ENCODE measurements at regions not wholly inside any gene's neighbourhood (a gene's known extent, or its start where the extent isn't known, plus 50 kb on each side); places are given as distances from the start of the nearest gene placed in this dataset.
A peak's percentile ranks its signal among the peaks of the same experiment; 100 is the strongest.

DNA sequence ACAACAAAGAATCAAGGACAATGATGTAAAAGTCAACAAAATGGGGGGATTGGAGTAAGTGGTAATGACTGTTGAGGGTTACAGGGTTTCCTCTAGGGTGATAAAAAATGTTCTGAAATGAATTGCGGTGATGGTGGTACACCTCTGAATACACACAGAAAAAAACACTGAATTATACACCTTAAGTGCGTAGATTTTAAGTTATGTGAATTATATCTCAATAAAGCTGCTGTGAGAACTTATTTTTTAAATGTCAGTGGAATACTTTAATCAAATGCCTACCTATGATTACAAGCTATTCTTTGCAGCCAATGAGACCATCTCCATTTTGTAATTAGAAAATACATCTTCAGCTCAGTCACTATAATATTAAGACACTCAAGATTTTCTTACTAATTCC lies 53.5 kb downstream of the ZNF608 start:
- no peak for DNase-seq (ENCODE audit: low spot score)

GRCh38 chr5:124692324-124692723 lies 54.1 kb downstream of the ZNF608 start:
- no peak for DNase-seq (ENCODE audit: low spot score)

GRCh38 chr5:124689653-124690052 lies 56.8 kb downstream of the ZNF608 start:
- DNase-seq (ENCODE audit: low spot score) = no peak

DNA sequence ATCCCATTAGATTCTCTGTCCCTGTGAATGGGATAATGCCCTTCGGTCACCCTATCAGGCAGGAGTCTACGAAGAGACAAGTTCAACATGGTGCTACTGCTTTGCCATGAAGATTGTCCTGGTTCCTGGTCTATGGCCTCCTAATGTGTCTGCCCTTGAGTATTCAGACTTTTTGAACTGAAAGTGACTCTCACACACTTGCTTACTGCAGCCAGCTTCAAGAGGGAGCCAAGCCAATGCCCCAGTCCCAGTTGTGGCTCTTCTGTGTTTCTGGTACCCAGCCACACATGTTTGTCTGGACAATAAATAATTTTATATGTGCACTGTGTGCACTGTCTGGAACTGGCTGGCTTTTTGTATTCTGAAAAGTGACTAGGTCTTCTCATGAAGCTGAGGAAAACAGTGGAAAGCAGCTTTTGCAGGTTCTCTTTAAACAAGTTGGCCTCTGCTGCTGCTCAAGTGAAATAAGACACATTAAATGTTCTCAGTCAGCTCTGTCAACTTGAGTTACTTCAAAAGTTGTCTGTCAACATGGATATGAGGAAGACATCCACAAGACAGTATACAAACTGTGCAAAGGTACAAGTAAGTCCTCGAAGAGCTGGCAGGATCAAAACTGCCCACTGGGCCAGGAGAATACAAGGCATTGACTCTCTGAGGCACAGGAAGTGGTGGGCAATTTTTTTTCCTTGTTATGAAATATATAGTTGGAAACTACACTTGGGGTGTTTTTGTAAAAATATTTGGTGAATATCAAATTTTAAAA lies 60.0 kb downstream of the ZNF608 start:
- DNase-seq (ENCODE audit: low spot score) = no peak

DNA sequence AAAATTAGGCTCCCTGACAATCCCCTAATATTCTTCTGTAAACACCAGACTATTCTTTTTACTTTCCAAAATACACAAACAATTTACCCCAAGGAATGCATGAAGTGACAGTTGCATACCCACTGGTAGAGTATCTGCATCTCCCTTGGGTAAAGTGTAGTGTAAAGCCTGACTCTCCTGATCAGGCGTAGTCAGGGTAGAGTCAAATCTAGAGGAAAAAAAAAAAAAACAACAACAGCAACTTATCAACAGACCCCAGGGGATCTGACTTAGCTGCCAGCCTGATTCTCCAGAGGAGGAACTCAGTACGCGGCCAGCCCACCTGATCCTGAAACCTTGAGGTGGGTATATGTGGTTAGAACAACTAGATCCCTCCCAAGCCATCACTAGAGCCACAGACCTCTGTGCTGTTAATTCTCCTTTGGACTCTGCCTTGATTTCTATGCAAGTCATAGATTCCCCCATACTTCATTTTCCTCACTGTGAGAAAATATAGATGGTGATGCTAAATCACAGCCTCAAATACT lies 61.0 kb downstream of the ZNF608 start:
- no peak for DNase-seq (ENCODE audit: low spot score)

- DNase-seq (ENCODE audit: low spot score) = no peak
Observed at GRCh38 chr5:124683917-124684555, 62.4 kb downstream of the ZNF608 start.

DNA sequence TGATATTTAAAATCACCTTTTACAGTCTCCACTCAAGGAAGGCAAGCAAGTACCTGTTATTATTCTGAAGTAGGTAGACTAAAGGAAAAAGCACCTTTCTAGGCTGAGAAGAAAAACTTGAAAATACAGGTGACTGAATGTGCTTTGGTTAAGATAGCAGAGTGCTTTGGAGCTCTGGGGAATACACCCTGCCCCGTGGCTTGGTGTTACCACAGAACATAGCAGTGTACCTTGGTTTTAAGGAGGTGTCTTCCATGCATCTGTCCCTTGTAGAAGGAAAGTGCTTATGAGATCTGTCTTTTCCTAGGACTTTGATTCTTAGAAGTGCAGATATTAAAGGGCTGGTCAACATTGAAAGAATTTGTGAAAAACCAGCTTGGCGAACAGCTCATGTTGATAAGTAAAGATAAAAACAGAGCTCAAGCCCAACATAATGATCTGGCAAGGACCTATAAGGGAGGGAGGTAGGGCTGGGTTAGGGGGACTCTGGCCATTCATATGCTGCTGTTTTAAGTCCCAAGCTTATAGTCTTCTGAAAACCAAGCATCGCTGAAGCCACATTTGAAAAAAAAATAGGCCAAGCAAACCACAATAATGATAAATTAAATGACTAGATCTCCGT lies 66.8 kb downstream of the ZNF608 start:
- DNase-seq (ENCODE audit: low spot score) = no peak

DNA sequence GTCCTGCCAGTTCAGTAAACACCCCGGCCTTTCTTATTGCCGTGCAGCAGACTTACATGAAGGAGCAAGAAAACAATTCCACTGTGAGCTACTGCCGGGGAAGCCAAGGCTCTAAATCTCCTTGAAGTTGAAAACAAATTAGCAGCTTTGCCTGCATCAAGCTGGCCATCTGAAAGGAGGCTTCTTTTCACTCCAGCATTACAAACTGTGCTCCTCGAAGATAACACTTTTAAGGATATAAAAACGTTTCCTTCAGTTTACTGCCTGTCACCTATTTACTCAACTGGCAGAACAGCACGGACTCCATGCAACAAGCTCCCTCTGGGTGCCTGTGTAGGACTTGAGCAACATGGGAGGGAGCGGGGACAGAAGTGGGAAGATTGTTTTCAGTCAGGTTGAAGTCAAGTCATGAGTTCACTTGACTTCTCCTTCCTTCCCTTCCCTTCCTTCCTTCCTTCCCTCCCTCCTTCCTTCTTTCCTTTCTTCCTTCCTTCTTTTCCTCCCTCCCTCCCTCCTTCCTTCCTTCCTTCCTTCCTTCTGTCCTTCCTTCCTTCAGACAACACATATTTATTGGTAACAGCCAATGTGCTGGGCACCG lies 67.4 kb downstream of the ZNF608 start:
- no peak for DNase-seq (ENCODE audit: low spot score)

DNA sequence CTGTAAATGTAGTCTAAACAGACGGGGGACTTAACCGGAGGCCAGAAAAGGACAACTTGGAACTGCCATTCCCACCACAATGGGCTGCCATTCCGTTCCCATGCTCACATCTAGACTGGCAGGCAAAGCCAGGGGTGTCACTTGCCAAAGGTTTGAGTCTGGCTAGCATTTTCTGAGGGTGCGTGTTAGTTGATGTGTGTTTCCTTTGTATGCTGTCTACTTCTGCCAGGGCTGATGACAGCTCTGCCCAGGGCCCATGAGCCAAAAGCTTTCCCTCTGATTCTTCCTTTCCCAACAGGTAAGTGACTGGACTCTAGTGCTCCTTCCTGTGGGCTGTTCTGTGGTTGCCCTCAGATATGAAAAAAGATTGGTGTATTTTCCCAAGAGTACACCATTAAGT lies 68.0 kb downstream of the ZNF608 start:
- no peak for DNase-seq (ENCODE audit: low spot score)

DNA sequence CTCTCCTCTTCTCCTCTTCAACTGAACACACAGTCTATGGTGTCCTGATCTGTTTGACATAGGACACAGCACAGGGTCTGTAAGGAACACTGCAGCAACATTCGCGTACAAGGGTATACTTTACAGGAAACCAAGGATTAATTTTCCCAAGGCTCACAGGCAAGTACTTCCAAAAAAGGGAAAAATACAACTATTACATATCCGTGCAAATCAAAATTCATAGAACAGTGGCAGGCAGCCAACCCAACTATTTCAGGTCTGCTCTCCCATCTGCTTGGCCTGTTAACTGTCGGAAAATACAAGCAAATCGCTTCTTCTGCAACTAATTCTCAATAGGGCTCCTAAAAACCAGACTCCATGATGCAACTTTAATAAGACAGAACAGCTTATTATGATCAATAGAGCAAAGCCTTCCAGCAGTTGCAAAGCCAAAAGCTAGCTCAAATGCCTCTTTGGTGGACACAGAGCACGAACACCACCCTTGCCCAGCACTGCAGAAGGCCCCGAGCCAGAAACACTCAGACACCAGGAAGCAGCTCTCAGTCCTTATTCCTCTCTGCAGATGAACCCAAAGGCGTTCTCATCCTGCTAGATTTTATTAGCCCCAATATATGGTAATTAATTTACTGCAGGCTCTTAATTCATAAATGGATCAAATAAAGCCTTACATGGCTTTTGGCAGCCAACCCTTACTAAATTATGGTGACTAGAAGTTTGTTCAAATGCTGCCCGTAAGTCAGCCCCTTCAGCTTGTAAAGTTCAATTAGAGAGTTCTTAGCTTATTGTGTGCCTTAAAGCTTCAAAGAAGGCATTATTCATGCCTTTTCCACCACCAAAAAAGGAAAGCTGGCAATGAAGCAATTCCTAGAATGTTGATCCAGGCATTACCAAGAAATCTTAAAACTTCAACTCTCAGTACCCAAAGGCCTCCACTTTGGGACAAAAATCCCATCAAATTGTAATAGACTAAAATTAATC lies 68.8 kb downstream of the ZNF608 start:
- no peak for DNase-seq (ENCODE audit: low spot score)

DNA sequence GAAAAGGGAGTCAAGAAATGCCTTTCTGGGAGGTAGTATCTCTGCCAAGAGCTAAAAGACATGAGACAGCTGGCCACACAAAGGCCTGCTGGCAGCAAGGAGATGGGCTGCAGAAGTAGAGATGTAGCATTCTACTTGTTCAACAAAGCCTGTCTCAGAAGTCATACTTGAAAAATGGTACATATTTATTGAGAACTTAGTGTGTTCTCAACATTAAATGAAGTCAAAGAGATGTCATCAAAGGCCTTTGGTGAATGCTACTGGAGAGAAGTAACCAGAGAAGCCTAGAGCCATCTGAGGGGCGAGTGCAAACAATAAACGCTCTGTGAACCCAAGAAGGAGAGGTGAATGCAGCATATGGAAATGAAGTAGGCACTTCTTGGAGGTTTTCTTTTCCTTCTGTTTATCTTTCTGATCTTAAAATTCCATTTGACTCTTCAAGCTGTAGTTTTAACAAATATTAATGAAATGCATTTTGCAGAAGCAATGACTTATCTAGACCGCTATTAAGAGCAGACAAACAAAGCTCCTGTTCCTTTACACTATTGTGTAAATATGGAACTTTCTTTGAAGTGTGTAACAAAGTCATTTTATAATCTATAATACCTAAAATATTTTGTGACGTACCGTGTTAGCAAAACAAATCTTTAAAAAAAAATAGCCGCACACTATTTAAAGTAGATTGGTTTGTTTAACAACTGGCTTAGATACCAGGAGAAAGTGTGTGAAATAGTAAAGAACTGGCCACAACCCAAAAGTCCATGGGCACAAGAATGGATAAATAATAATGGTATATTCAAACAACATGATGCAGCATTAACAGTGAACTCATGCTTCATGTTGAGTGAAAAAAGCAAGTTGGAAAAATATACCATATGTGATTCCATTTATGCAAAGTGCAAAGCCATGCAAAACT lies 70.2 kb downstream of the ZNF608 start:
- peak; percentile 58 for DNase-seq (ENCODE audit: low spot score)

GRCh38 chr5:124671193-124671592 lies 75.2 kb downstream of the ZNF608 start:
- no peak for DNase-seq (ENCODE audit: low spot score)

DNA sequence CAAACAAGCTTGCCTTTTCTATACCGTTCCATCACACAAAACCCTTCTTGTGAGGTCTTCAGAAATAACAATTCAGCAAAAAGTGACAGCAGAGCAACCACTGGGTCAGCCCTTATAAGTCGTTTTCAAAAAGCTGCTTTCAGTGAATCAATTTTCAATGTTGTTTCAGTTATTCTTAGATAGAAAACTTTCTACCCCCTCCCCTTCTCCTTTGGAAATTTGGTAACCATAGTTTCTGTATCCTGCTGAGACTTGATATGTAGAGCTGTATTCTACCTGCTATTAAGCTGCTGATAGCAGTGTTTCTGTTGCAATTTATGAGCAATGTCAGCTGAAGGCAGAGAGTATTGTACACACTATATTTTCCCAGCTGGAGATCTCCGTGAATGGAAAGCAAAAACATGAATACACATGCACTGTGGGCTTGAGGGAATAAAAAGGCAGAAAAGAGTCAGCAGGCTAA lies 75.7 kb downstream of the ZNF608 start:
- DNase-seq (ENCODE audit: low spot score) = no peak

DNA sequence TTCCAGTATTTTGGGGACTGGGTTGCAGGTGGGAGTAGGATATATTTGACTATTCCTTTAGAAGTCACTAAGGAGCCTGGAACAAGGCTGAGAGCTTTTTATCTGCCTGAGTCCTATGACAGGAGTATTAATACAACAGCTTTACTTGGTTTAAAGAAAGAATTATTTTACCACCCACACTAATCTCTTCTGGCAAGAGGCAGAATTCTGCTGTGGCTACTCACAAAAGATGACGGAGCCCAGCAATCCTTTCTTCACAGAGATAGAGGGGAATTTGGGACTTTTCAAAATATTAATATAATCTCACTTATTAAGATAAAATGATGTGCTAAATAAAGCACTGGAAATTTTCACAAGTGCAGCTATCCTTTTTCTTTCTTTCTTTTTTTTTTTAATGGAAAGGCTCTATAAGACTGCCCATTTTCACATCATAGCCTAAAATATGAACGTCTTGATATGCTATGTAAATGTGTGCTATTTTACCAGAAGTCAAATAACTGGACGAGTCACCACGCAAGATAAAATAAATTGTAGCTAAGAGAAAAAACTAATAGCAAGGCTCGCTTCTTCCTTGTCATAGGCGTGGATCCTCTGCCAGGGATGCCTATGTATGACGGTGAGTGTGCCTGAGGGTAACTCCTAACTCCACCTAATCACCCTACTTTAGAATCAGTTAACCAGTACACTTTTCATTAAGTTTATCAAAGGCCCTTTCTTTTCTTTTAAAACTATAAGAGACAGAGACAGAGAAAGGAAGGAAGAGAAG lies 76.3 kb downstream of the ZNF608 start:
- no peak for DNase-seq (ENCODE audit: low spot score)

DNA sequence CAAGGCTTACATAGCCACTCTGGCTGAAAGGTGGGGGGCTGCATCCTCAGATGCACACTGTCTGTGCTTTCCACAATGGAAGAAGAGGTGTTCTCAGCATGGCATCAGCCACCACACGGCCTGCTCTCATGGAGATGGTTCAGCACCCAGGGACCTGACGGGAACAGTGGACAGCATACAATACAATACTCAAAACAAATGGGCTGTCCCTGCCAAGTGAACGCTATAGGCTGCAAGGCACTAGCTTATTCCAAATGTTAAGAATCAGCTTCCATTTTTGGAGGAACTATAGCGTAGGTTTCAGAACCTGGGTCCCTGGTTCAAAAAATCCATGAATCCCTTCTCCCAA lies 77.2 kb downstream of the ZNF608 start:
- DNase-seq (ENCODE audit: low spot score) = no peak

GRCh38 chr5:124668353-124669299 lies 77.8 kb downstream of the ZNF608 start:
- DNase-seq (ENCODE audit: low spot score) = no peak

- DNase-seq (ENCODE audit: low spot score) = no peak
Observed at GRCh38 chr5:124665625-124666024, 80.8 kb downstream of the ZNF608 start.

DNA sequence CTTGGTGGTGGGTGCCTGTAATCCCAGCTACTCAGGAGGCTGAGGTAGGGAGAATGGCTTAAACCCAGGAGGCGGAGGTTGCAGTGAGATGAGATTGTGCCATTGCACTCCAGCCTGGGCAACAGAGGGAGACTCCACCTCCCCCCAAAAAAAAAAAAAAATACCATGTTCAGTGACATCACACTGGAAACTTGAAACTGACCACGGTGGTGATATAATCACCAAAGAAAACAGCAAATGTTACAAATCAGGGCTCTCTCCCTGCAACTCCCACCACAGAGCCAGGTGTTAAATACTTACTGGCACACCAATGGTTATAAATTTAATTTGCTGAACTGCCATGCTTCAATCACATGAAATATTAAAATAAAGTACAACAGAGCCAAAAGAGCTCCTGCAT lies 81.4 kb downstream of the ZNF608 start:
- no peak for DNase-seq (ENCODE audit: low spot score)

DNA sequence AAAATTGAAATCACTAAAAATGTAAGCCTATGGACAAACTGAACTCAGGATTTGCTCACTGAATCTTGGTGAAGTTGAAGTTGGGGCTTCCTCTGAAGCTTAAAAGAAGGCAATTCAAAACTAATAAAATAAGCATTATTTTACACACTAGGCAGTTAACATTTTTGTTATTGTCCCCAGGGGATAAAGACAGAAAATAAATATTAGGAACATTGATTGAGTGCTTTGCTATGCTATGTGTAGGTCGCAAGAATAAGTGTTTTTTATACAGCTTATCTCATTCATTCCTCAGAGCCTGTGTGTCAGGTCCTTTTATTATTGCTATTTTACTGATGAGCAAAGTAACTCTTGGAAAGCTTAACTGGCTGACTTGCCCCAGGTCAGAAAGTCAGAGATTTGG lies 82.2 kb downstream of the ZNF608 start:
- no peak for DNase-seq (ENCODE audit: low spot score)

All from COLO829 (cell line).